Neural progenitor cell (in vitro differentiated cells): ENCODE measurements at regions not wholly inside any gene's neighbourhood (a gene's known extent, or its start where the extent isn't known, plus 50 kb on each side); places are given as distances from the start of the nearest gene placed in this dataset.

Source experiments
- DNase-seq: peaks from one replicate; pipeline ENCODE4 v3.0.0-alpha.2; 2016; ENCODE audit warnings: low spot score
- H2AFZ ChIP-seq: fragments of 200-600 bp; sonication (generic); replicated peaks from 2 replicates; pipeline ENCODE4 v1.6.1; 2016; ENCODE audit warnings: antibody characterized with exemption
- H3F3A ChIP-seq: fragments of 200-600 bp; sonication (generic); 2 replicates; pipeline ENCODE4 v1.6.1; 2016; ENCODE audit warnings: antibody characterized with exemption, low read depth
- H3K27ac ChIP-seq: fragments of 200-600 bp; sonication (generic); 2 replicates; pipeline ENCODE4 v1.5.1; 2016; ENCODE audit warnings: mild to moderate bottlenecking
- H3K27me3 ChIP-seq: fragments of 200-600 bp; sonication (generic); 2 replicates; pipeline ENCODE4 v1.6.1; 2016; ENCODE audit warnings: mild to moderate bottlenecking, moderate library complexity
- H3K36me3 ChIP-seq: fragments of 200-600 bp; sonication (generic); 2 replicates; pipeline ENCODE4 v1.5.1; 2016
- H3K4me1 ChIP-seq: fragments of 200-600 bp; sonication (generic); 2 replicates; pipeline ENCODE4 v1.6.1; 2016; ENCODE audit warnings: mixed run types
- H3K4me2 ChIP-seq: fragments of 200-600 bp; sonication (generic); 2 replicates; pipeline ENCODE4 v1.6.1; 2016
- H3K4me3 ChIP-seq: fragments of 200-600 bp; sonication (generic); 2 replicates; pipeline ENCODE4 v1.5.1; 2016
- H3K79me2 ChIP-seq: fragments of 200-600 bp; sonication (generic); 2 replicates; pipeline ENCODE4 v1.6.1; 2016; ENCODE audit warnings: low read depth
- H3K9ac ChIP-seq: fragments of 200-600 bp; sonication (generic); 2 replicates; pipeline ENCODE4 v1.6.1; 2016
- H3K9me3 ChIP-seq: fragments of 200-600 bp; sonication (generic); 2 replicates; pipeline ENCODE4 v1.5.1; 2016; ENCODE audit warnings: low read depth
- H4K20me1 ChIP-seq: fragments of 200-600 bp; sonication (generic); 2 replicates; pipeline ENCODE4 v1.6.1; 2016; ENCODE audit warnings: low read depth
- H3K27ac Mint-ChIP-seq: 3 replicates; pipeline ENCODE4 v1.8.0; 2021; ENCODE audit warnings: mixed read lengths
- H3K27me3 Mint-ChIP-seq: 2 replicates; pipeline ENCODE4 v1.8.0; 2022; ENCODE audit warnings: low read depth, mild to moderate bottlenecking, inconsistent platforms, moderate library complexity, mixed read lengths; ENCODE audit not compliant: insufficient read depth
- H3K36me3 Mint-ChIP-seq: 3 replicates; pipeline ENCODE4 v1.8.0; 2021; ENCODE audit warnings: mixed read lengths
- H3K4me1 Mint-ChIP-seq: 3 replicates; pipeline ENCODE4 v1.8.0; 2021; ENCODE audit warnings: mixed read lengths
- H3K4me3 Mint-ChIP-seq: 3 replicates; pipeline ENCODE4 v1.8.0; 2021; ENCODE audit warnings: mild to moderate bottlenecking, moderate library complexity, mixed read lengths
- H3K9me3 Mint-ChIP-seq: 3 replicates; pipeline ENCODE4 v1.8.0; 2020; ENCODE audit warnings: mixed read lengths
- CTCF ChIP-seq: fragments of 200-600 bp; sonication (generic); IDR thresholded peaks from 2 replicates; pipeline ENCODE4 v1.5.1; 2017; ENCODE audit warnings: antibody characterized with exemption, mild to moderate bottlenecking
- EZH2 ChIP-seq: fragments of 200-600 bp; sonication (generic); IDR thresholded peaks from 2 replicates; pipeline ENCODE4 v1.6.1; 2017; ENCODE audit warnings: antibody characterized with exemption, mild to moderate bottlenecking, moderate library complexity
- EZH2phosphoT487 ChIP-seq: fragments of 200-600 bp; sonication (generic); IDR thresholded peaks from 2 replicates; pipeline ENCODE4 v1.6.1; 2017; ENCODE audit warnings: antibody characterized with exemption

- no peaks in the 10 kb centered on the region for H3F3A ChIP-seq
- H3K4me3 Mint-ChIP-seq = peak overlapping the region; percentile 64
- no peak overlapping the region for H3K4me3 ChIP-seq
- H3K36me3 ChIP-seq = no peaks in the 10 kb centered on the region
- peaks cover 30% of the 10 kb centered on the region for H3K4me1 Mint-ChIP-seq
- H3K9me3 Mint-ChIP-seq = no peaks in the 10 kb centered on the region
- TF ChIP-seq EZH2phosphoT487 (no peak), CTCF (no peak), EZH2 (no peak)
- H3K27ac ChIP-seq = peak overlapping the region; percentile 34
- DNase-seq = peak; percentile 31
- no peaks in the 10 kb centered on the region for H3K79me2 ChIP-seq
- no peaks in the 10 kb centered on the region for H3K36me3 Mint-ChIP-seq
- H3K9me3 ChIP-seq = no peaks in the 10 kb centered on the region
- H3K9ac ChIP-seq = no peak overlapping the region
- H4K20me1 ChIP-seq = no peaks in the 10 kb centered on the region
- peaks cover 5% of the 10 kb centered on the region for H3K27me3 Mint-ChIP-seq
- H3K4me2 ChIP-seq = peak overlapping the region; percentile 36
- H2AFZ ChIP-seq = peak overlapping the region; percentile 66
- no peaks in the 10 kb centered on the region for H3K27me3 ChIP-seq
- peaks cover 13% of the 10 kb centered on the region for H3K4me1 ChIP-seq
- peak overlapping the region; percentile 70 for H3K27ac Mint-ChIP-seq
These were observed 283.7 kb upstream of the SOX4 start for GRCh38 chr6:21309807-21310221.

- H3K36me3 ChIP-seq = no peaks in the 10 kb centered on the region
- H3K27me3 ChIP-seq = no peaks in the 10 kb centered on the region
- Mint-ChIP-seq H3K36me3 (no peaks in the 10 kb centered on the region), H3K4me1 (peaks cover 30% of the 10 kb centered on the region), H3K27ac (no peak overlapping the region), H3K4me3 (no peak overlapping the region), H3K27me3 (peaks cover 5% of the 10 kb centered on the region), H3K9me3 (no peaks in the 10 kb centered on the region)
- H3K4me2 ChIP-seq = no peak overlapping the region
- no peak overlapping the region for H3K27ac ChIP-seq
- no peaks in the 10 kb centered on the region for H3K9me3 ChIP-seq
- no peaks in the 10 kb centered on the region for H3K79me2 ChIP-seq
- no peaks in the 10 kb centered on the region for H4K20me1 ChIP-seq
- H3K4me3 ChIP-seq = no peak overlapping the region
- H3K4me1 ChIP-seq = peaks cover 13% of the 10 kb centered on the region
- no peak for DNase-seq
- no peak overlapping the region for H3K9ac ChIP-seq
- TF ChIP-seq EZH2phosphoT487 (no peak), CTCF (no peak), EZH2 (no peak)
- no peaks in the 10 kb centered on the region for H3F3A ChIP-seq
- H2AFZ ChIP-seq = no peak overlapping the region
These were observed 282.9 kb upstream of the SOX4 start for GRCh38 chr6:21310568-21311140.

- Histone ChIP-seq H3K79me2 (no peaks in the 10 kb centered on the region), H3K36me3 (no peaks in the 10 kb centered on the region), H3K4me3 (no peak overlapping the region), H3K4me1 (peaks cover 13% of the 10 kb centered on the region), H3K9ac (no peak overlapping the region), H3F3A (no peaks in the 10 kb centered on the region), H3K9me3 (no peaks in the 10 kb centered on the region), H3K27ac (no peak overlapping the region), H3K27me3 (no peaks in the 10 kb centered on the region), H2AFZ (peak overlapping the region; percentile 2), H3K4me2 (no peak overlapping the region), H4K20me1 (no peaks in the 10 kb centered on the region)
- TF ChIP-seq EZH2 (no peak), CTCF (no peak), EZH2phosphoT487 (no peak)
- Mint-ChIP-seq H3K4me3 (no peak overlapping the region), H3K4me1 (peaks cover 30% of the 10 kb centered on the region), H3K9me3 (no peaks in the 10 kb centered on the region), H3K27me3 (peaks cover 5% of the 10 kb centered on the region), H3K27ac (no peak overlapping the region), H3K36me3 (no peaks in the 10 kb centered on the region)
- no peak for DNase-seq
These were observed 281.4 kb upstream of the SOX4 start for GRCh38 chr6:21312118-21312517.
